HEK293 (cell line): ENCODE measurements at regions not wholly inside any gene's neighbourhood (a gene's known extent, or its start where the extent isn't known, plus 50 kb on each side); places are given as distances from the start of the nearest gene placed in this dataset.
"Not testable (repeated sequence)": the region's sequence is repeated elsewhere in the genome, so short reads cannot be mapped to it uniquely, and the experiment has no call there.

Experiments
- CTCF ChIA-PET: fragments of 350-600 bp; formaldehyde crosslinking; extraction: SDS; loops from one replicate; lab custom pipeline; 2021; ENCODE audit warnings: antibody characterized with exemption; lab: Yijun Ruan, JAX
- POLR2A ChIA-PET: fragments of 300-600 bp; formaldehyde crosslinking; extraction: SDS; loops from one replicate; lab custom pipeline; 2020; ENCODE audit warnings: antibody characterized with exemption, inconsistent platforms; lab: Yijun Ruan, JAX
- H3K27ac ChIP-seq: fragments of 200-500 bp; sonication (Bioruptor generic); 2 replicates; pipeline ENCODE4 v1.5.1; 2014; ENCODE audit warnings: low read depth, low read length, control low read depth, inconsistent platforms; ENCODE audit errors: extremely low read depth
- H3K36me3 ChIP-seq, 2 experiments: fragments of 200-500 bp in 1 of 2; sonication (Bioruptor generic) in 1 of 2; 1 replicate in 1 of 2; 2 replicates in 1 of 2; pipeline ENCODE4 v1.5.1; 2014 to 2017; ENCODE audit warnings: inconsistent platforms in 2 of 2, low read length in 2 of 2; ENCODE audit not compliant: control insufficient read depth in 2 of 2, insufficient read depth in 1 of 2
- H3K4me1 ChIP-seq: fragments of 200-500 bp; sonication (Bioruptor generic); 2 replicates; pipeline ENCODE4 v1.5.1; 2014; ENCODE audit warnings: mild to moderate bottlenecking, low read length, inconsistent platforms; ENCODE audit not compliant: control insufficient read depth, insufficient read depth
- H3K4me3 ChIP-seq: 2 replicates; pipeline ENCODE4 v1.5.1; 2011; ENCODE audit warnings: low read depth, mild to moderate bottlenecking, control low read depth, low read length, moderate library complexity
- H3K9me3 ChIP-seq: fragments of 200-500 bp; sonication (Bioruptor generic); 2 replicates; pipeline ENCODE4 v1.5.1; 2014; ENCODE audit warnings: low read depth, low read length, inconsistent platforms; ENCODE audit not compliant: control insufficient read depth, insufficient read depth
- BCL11B ChIP-seq: fragments of 450-650 bp; formaldehyde crosslinking; IDR thresholded peaks from 2 replicates; pipeline ENCODE4 v1.5.1; 2016; ENCODE audit warnings: low read depth, missing biosample characterization, missing genetic modification characterization
- EGR2 ChIP-seq: fragments of 450-650 bp; formaldehyde crosslinking; IDR thresholded peaks from 2 replicates; pipeline ENCODE4 v1.5.1; 2016; ENCODE audit warnings: low read depth, missing biosample characterization, missing genetic modification characterization
- WT1 ChIP-seq: fragments of 450-650 bp; formaldehyde crosslinking; IDR thresholded peaks from 2 replicates; pipeline ENCODE4 v1.5.1; 2016; ENCODE audit warnings: missing biosample characterization, missing genetic modification characterization
- ZBTB17 ChIP-seq: fragments of 450-650 bp; formaldehyde crosslinking; IDR thresholded peaks from 2 replicates; pipeline ENCODE4 v1.5.1; 2016; ENCODE audit warnings: missing biosample characterization, missing genetic modification characterization
- ZBTB20 ChIP-seq: fragments of 450-650 bp; formaldehyde crosslinking; IDR thresholded peaks from 2 replicates; pipeline ENCODE4 v1.5.1; 2016; ENCODE audit warnings: missing biosample characterization, missing genetic modification characterization
- ZBTB48 ChIP-seq: fragments of 450-650 bp; formaldehyde crosslinking; IDR thresholded peaks from 2 replicates; pipeline ENCODE4 v1.5.1; 2016; ENCODE audit warnings: missing biosample characterization, missing genetic modification characterization
- ZBTB8A ChIP-seq: fragments of 450-650 bp; formaldehyde crosslinking; IDR thresholded peaks from 2 replicates; pipeline ENCODE4 v1.5.1; 2016; ENCODE audit warnings: missing biosample characterization, missing genetic modification characterization
- ZEB2 ChIP-seq: fragments of 450-650 bp; formaldehyde crosslinking; IDR thresholded peaks from 2 replicates; pipeline ENCODE4 v1.5.1; 2016; ENCODE audit warnings: missing biosample characterization, missing genetic modification characterization
- ZFHX2 ChIP-seq: fragments of 450-650 bp; formaldehyde crosslinking; conservative IDR thresholded peaks from 2 replicates; pipeline ENCODE4 v1.5.1; 2016; ENCODE audit warnings: missing biosample characterization, missing genetic modification characterization
- ZNF335 ChIP-seq: fragments of 450-650 bp; formaldehyde crosslinking; conservative IDR thresholded peaks from 2 replicates; pipeline ENCODE4 v1.5.1; 2016; ENCODE audit warnings: missing biosample characterization, missing genetic modification characterization
- ZNF341 ChIP-seq: fragments of 450-650 bp; formaldehyde crosslinking; IDR thresholded peaks from 2 replicates; pipeline ENCODE4; 2016; ENCODE audit warnings: low read depth, missing biosample characterization, missing genetic modification characterization
- ZNF394 ChIP-seq: fragments of 450-650 bp; formaldehyde crosslinking; IDR thresholded peaks from 2 replicates; pipeline ENCODE4 v1.5.1; 2016; ENCODE audit warnings: missing biosample characterization, missing genetic modification characterization, mild to moderate bottlenecking, moderate library complexity, borderline replicate concordance
- ZNF561 ChIP-seq: fragments of 450-650 bp; IDR thresholded peaks from 2 replicates; pipeline ENCODE4 v1.5.1; 2018; ENCODE audit warnings: missing biosample characterization, missing genetic modification characterization, borderline replicate concordance
- ZNF585B ChIP-seq: fragments of 450-650 bp; formaldehyde crosslinking; IDR thresholded peaks from 2 replicates; pipeline ENCODE4 v1.5.1; 2016; ENCODE audit warnings: missing biosample characterization, missing genetic modification characterization
- ZNF600 ChIP-seq: fragments of 450-650 bp; formaldehyde crosslinking; IDR thresholded peaks from 2 replicates; pipeline ENCODE4 v1.5.1; 2016; ENCODE audit warnings: missing biosample characterization, missing genetic modification characterization
- ZNF629 ChIP-seq: fragments of 450-650 bp; formaldehyde crosslinking; IDR thresholded peaks from 2 replicates; pipeline ENCODE4 v1.5.1; 2017; ENCODE audit warnings: missing biosample characterization, missing genetic modification characterization
- ZNF785 ChIP-seq: fragments of 450-650 bp; formaldehyde crosslinking; IDR thresholded peaks from 2 replicates; pipeline ENCODE4 v1.5.1; 2016; ENCODE audit warnings: missing biosample characterization, missing genetic modification characterization
- ZXDB ChIP-seq: fragments of 450-650 bp; formaldehyde crosslinking; IDR thresholded peaks from 2 replicates; pipeline ENCODE4 v1.5.1; 2016; ENCODE audit warnings: missing biosample characterization, missing genetic modification characterization
- TF ChIP-seq, protein P1 (sequence below): fragments of 450-650 bp; formaldehyde crosslinking; IDR thresholded peaks from 2 replicates; pipeline ENCODE4 v1.5.1; 2016; ENCODE audit warnings: missing biosample characterization, missing genetic modification characterization
- TF ChIP-seq, protein P2 (sequence below): fragments of 450-650 bp; formaldehyde crosslinking; IDR thresholded peaks from 2 replicates; pipeline ENCODE4 v1.5.1; 2016; ENCODE audit warnings: missing biosample characterization, missing genetic modification characterization

DNA sequence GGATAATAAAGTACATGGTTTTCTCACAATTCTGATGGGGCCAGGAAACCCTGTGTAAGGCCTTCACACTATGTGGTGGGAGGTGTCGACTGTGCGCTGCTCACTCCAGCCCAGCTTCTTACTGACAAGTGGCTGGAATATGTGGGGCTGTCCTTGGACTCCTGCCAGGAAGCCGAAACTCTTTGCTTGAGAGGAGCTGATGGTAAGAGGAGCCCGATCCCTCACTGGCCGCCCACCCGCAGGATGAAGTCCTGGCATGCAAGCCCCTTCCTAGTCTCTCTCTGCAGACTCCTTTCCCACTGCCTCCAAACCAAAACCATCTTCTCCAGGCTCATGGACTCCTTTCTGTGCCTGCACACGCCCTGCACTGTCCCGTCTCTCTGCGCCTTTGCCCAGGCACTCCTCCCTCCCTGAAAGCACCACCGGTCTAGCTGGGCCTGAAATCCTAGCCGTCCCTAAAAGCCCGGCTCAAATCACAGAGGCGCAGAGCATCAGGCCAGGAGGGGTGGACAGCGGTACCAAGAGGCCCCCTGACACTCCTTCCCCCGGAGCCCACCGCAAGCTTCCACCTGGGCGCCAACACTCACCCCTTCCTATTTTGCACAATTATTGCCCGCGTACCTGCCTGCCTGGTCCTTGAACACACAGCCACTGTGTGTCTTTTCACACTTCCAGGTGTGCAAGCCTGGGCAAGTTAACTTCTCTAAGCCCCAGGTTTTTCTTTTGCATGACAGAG, 125.8 kb upstream of the ZNF746 start:
- H3K36me3 ChIP-seq = peaks cover 12 to 46% of the 10 kb centered on the region in 2 experiments; a peak in 2 of 3 replicates
- CTCF ChIA-PET = interaction anchor here (0.6 to 1.8 kb wide), 3 partner anchors 18 to 165 kb away, joined by 3 to 7 read pairs (median 4); no protein-coding TSS in a partner anchor
- H3K4me3 ChIP-seq = peak overlapping the region; percentile 60
- not testable (repeated sequence) for H3K9me3 ChIP-seq, H3K4me1 ChIP-seq
- TF ChIP-seq, protein P1, sequence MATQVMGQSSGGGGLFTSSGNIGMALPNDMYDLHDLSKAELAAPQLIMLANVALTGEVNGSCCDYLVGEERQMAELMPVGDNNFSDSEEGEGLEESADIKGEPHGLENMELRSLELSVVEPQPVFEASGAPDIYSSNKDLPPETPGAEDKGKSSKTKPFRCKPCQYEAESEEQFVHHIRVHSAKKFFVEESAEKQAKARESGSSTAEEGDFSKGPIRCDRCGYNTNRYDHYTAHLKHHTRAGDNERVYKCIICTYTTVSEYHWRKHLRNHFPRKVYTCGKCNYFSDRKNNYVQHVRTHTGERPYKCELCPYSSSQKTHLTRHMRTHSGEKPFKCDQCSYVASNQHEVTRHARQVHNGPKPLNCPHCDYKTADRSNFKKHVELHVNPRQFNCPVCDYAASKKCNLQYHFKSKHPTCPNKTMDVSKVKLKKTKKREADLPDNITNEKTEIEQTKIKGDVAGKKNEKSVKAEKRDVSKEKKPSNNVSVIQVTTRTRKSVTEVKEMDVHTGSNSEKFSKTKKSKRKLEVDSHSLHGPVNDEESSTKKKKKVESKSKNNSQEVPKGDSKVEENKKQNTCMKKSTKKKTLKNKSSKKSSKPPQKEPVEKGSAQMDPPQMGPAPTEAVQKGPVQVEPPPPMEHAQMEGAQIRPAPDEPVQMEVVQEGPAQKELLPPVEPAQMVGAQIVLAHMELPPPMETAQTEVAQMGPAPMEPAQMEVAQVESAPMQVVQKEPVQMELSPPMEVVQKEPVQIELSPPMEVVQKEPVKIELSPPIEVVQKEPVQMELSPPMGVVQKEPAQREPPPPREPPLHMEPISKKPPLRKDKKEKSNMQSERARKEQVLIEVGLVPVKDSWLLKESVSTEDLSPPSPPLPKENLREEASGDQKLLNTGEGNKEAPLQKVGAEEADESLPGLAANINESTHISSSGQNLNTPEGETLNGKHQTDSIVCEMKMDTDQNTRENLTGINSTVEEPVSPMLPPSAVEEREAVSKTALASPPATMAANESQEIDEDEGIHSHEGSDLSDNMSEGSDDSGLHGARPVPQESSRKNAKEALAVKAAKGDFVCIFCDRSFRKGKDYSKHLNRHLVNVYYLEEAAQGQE = peak; percentile 43; the same call in 1 of the 2 replicates
- TF ChIP-seq ZEB2 (0 out of 2 replicates have a peak, but pooled peaks have one; percentile 14), ZNF335 (peak; percentile 49), EGR2 (tag by site-specific recombination) (peak; percentile 41; the same call in 1 of the 2 replicates), ZBTB17 (tag by site-specific recombination) (peak; percentile 68), ZNF600 (tag by site-specific recombination) (peak; percentile 76), ZFHX2 (tag by site-specific recombination) (0 out of 2 replicates have a peak, but pooled peaks have one; percentile 24), ZXDB (peak; percentile 78), ZBTB8A (tag by site-specific recombination) (peak; percentile 85), ZNF394 (tag by site-specific recombination) (peak; percentile 62), ZBTB48 (tag by site-specific recombination) (peak; percentile 72), ZNF561 (tag by site-specific recombination) (0 out of 2 replicates have a peak, but pooled peaks have one; percentile 15)
- TF ChIP-seq, protein P2, sequence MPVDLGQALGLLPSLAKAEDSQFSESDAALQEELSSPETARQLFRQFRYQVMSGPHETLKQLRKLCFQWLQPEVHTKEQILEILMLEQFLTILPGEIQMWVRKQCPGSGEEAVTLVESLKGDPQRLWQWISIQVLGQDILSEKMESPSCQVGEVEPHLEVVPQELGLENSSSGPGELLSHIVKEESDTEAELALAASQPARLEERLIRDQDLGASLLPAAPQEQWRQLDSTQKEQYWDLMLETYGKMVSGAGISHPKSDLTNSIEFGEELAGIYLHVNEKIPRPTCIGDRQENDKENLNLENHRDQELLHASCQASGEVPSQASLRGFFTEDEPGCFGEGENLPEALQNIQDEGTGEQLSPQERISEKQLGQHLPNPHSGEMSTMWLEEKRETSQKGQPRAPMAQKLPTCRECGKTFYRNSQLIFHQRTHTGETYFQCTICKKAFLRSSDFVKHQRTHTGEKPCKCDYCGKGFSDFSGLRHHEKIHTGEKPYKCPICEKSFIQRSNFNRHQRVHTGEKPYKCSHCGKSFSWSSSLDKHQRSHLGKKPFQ (tag by site-specific recombination) = peak; percentile 78
- TF ChIP-seq, all 188 proteins: peak for 13; not testable (repeated sequence) for 175
- peak overlapping the region; percentile 69; the same call in 1 of the 2 replicates for H3K27ac ChIP-seq
- POLR2A ChIA-PET = interaction anchor here (0.6 to 1.6 kb wide), 6 partner anchors 37 to 340 kb away, joined by 3 to 6 read pairs (median 4); no protein-coding TSS in a partner anchor

DNA sequence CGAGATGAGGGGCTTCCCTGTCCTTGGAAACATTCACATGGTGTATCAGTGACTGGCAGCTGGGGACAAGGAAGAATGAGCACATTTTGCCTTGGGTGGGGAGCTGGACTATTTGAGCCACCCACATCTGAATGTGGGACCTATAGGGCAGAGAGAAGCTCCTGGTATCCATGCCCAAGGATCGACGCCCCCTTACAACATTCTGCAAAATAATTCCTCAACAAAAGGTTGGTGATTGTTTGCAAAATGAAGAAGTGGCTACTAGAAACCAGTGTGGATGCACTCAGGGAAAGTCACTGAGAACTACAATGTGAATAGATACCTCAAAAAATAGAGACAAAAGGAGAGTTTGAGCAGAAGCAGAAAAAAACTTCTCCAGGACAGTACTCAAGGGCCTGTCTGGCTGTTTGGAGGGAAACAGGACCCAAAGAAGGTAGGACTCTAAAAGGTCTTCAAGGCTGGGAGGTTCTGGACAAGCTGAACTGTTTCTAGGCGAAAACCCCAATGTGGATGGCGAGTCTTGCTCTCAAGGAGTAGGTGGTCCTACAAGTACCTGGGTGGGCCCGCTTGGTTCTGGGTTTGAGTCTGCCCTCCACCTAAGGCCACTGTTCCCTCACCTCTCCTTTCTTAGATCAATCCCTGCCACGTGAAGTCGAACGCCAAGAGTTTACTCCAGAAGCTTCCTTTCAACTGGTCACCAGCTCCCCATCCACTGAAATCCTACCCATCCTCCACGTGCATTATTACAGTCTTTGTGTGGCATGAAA, 125.0 kb upstream of the ZNF746 start:
- POLR2A ChIA-PET = interaction anchor here (1.6 kb wide), 1 partner anchor 68 kb away, joined by 6 read pairs; no protein-coding TSS in a partner anchor
- Histone ChIP-seq H3K36me3 (peaks cover 12 to 54% of the 10 kb centered on the region in 2 experiments; a peak in 2 of 3 replicates), H3K9me3 (no peaks in the 10 kb centered on the region), H3K27ac (no peak overlapping the region)
- CTCF ChIA-PET = interaction anchor here (0.6 to 0.9 kb wide), 4 partner anchors 40 to 164 kb away, joined by 3 to 4 read pairs (median 4); no protein-coding TSS in a partner anchor
- TF ChIP-seq ZBTB20 (tag by site-specific recombination) = no peak
- TF ChIP-seq ZNF629 (tag by site-specific recombination) = no peak
- TF ChIP-seq ZNF585B = no peak
- no peak for TF ChIP-seq BCL11B (tag by site-specific recombination)
- no peak for TF ChIP-seq ZBTB48 (tag by site-specific recombination)
- TF ChIP-seq ZNF341 (tag by site-specific recombination) = no peak
- no peak for TF ChIP-seq WT1 (tag by site-specific recombination)
- no peak for TF ChIP-seq EGR2 (tag by site-specific recombination)
- TF ChIP-seq, protein P2 (tag by site-specific recombination) = no peak
- no peak for TF ChIP-seq ZNF785 (tag by site-specific recombination)
- TF ChIP-seq, all 188 proteins: peak for 0
- peaks cover 3% of the 10 kb centered on the region; the same call in 1 of the 2 replicates for H3K4me1 ChIP-seq
- H3K4me3 ChIP-seq = no peak overlapping the region
